A549 (cell line): ENCODE measurements at regions not wholly inside any gene's neighbourhood (a gene's known extent, or its start where the extent isn't known, plus 50 kb on each side); places are given as distances from the start of the nearest gene placed in this dataset.

Experiments
- ATAC-seq, 2 experiments: fragments of 200-7000 bp in 1 of 2; fragments of >200 bp in 1 of 2; cut with Nextera tagmentation in 1 of 2; cut with Tn5 transposase in 1 of 2; 3 replicates each; pipeline versions ENCODE4 v1.8.0 to v1.9.1; 2018 to 2020; ENCODE audit warnings: mild to moderate bottlenecking in 1 of 2, moderate library complexity in 1 of 2
- CTCF ChIA-PET: fragments of 300-600 bp; sonication (Branson Sonifier 250); formaldehyde crosslinking; extraction: SDS; loops from one replicate; lab custom pipeline; 2021; ENCODE audit warnings: antibody characterized with exemption, inconsistent platforms; lab: Yijun Ruan, JAX
- POLR2A ChIA-PET: fragments of 350-600 bp; formaldehyde crosslinking; extraction: SDS; loops from one replicate; lab custom pipeline; 2021; ENCODE audit warnings: antibody characterized with exemption, inconsistent platforms; lab: Yijun Ruan, JAX
- DNase-seq, 2 experiments: peaks; one replicate each; pipeline versions ENCODE4 v3.0.0 to v3.0.0-alpha.2; 2011 to 2016; ENCODE audit warnings: low read depth in 1 of 2, low spot score in 1 of 2
- FAIRE-seq: peaks from 2 replicates; lab custom pipeline; 2011; peaks lifted over from hg19 to GRCh38; lab: Jason Lieb, UNC
- H3K27ac ChIP-seq, 2 experiments: fragments of >200 bp; sonication (Bioruptor Twin); formaldehyde crosslinking; 3 replicates each; pipeline ENCODE4 v1.5.1; 2016 to 2017
- H3K4me1 ChIP-seq: fragments of >200 bp; sonication (Bioruptor Twin); formaldehyde crosslinking; 3 replicates; pipeline ENCODE4 v1.6.1; 2016
- H3K4me2 ChIP-seq: fragments of >200 bp; sonication (Bioruptor Twin); formaldehyde crosslinking; 3 replicates; pipeline ENCODE4 v1.6.1; 2016
- H3K4me3 ChIP-seq: fragments of >200 bp; sonication (Bioruptor Twin); formaldehyde crosslinking; 3 replicates; pipeline ENCODE4 v1.5.1; 2016
- H3K9me3 ChIP-seq: fragments of >200 bp; sonication (Bioruptor Twin); formaldehyde crosslinking; 3 replicates; pipeline ENCODE4 v1.6.1; 2016
- ATOH8 ChIP-seq: fragments of 250-450 bp; sonication (Bioruptor Pico); IDR thresholded peaks from 2 replicates; pipeline ENCODE4 v1.5.0; 2020; ENCODE audit warnings: low read depth, mild to moderate bottlenecking, moderate library complexity
- CEBPB ChIP-seq, 2 experiments: fragments of >200 bp in 1 of 2; sonication (Bioruptor Twin) in 1 of 2; formaldehyde crosslinking in 1 of 2; IDR thresholded peaks; 2 replicates each; pipeline ENCODE4 v1.6.1; 2012 to 2016
- CHD2 ChIP-seq: fragments of 150-350 bp; IDR thresholded peaks from 2 replicates; pipeline ENCODE4 v1.6.1; 2014; ENCODE audit warnings: low read length; ENCODE audit not compliant: partially characterized antibody
- CHD4 ChIP-seq: fragments of 200-600 bp; sonication (generic); IDR thresholded peaks from 2 replicates; pipeline ENCODE4 v1.6.1; 2016; ENCODE audit warnings: antibody characterized with exemption, mild to moderate bottlenecking, borderline replicate concordance
- E2F6 ChIP-seq: IDR thresholded peaks from 2 replicates; pipeline ENCODE4 v1.6.1; 2012; ENCODE audit warnings: low read depth, borderline replicate concordance
- ELK1 ChIP-seq: fragments of 150-350 bp; IDR thresholded peaks from 2 replicates; pipeline ENCODE4 v1.6.1; 2014; ENCODE audit warnings: low read depth, mild to moderate bottlenecking, low read length
- FOXS1 ChIP-seq: fragments of 250-450 bp; sonication (Bioruptor Pico); IDR thresholded peaks from 2 replicates; pipeline ENCODE4 v1.5.0; 2020; ENCODE audit warnings: mild to moderate bottlenecking, moderate library complexity
- GATA3 ChIP-seq: IDR thresholded peaks from 2 replicates; pipeline ENCODE4 v1.6.1; 2012; ENCODE audit warnings: borderline replicate concordance
- HOXA7 ChIP-seq: fragments of 250-450 bp; sonication (Bioruptor Pico); IDR thresholded peaks from 2 replicates; pipeline ENCODE4 v1.5.0; 2020; ENCODE audit warnings: mild to moderate bottlenecking, moderate library complexity
- KDM5A ChIP-seq: fragments of 200-600 bp; sonication (generic); IDR thresholded peaks from 2 replicates; pipeline ENCODE4 v1.6.1; 2016; ENCODE audit warnings: antibody characterized with exemption, mild to moderate bottlenecking
- MAFK ChIP-seq: fragments of 450-650 bp; IDR thresholded peaks from 2 replicates; pipeline ENCODE4 v1.6.1; 2014; ENCODE audit not compliant: partially characterized antibody
- MAZ ChIP-seq: fragments of 150-350 bp; IDR thresholded peaks from 2 replicates; pipeline ENCODE4 v1.6.1; 2014; ENCODE audit warnings: antibody characterized with exemption, low read depth, low read length, borderline replicate concordance
- NPAS2 ChIP-seq: fragments of 250-450 bp; sonication (Bioruptor Pico); IDR thresholded peaks from 2 replicates; pipeline ENCODE4 v1.8.0; 2022; ENCODE audit warnings: mild to moderate bottlenecking, moderate library complexity, borderline replicate concordance
- PBX3 ChIP-seq: IDR thresholded peaks from 2 replicates; pipeline ENCODE4 v1.6.1; 2012
- PHF8 ChIP-seq: fragments of 200-600 bp; sonication (generic); IDR thresholded peaks from 2 replicates; pipeline ENCODE4 v1.6.1; 2016; ENCODE audit warnings: low read depth, mild to moderate bottlenecking, antibody characterized with exemption, moderate library complexity, borderline replicate concordance
- RCOR1 ChIP-seq: fragments of 150-350 bp; IDR thresholded peaks from 2 replicates; pipeline ENCODE4 v1.6.1; 2014; ENCODE audit warnings: antibody characterized with exemption, low read length, low read depth
- WGBS: methylation state at CpG from one replicate; pipeline ENCODE4 v1.1.6; 2017; ENCODE audit errors: missing lambda C conversion rate; 5-methylcytosine and 5-hydroxymethylcytosine counted together
- TF ChIP-seq, protein P1 (sequence below): fragments of >200 bp; sonication (Bioruptor Twin); formaldehyde crosslinking; IDR thresholded peaks from 3 replicates; pipeline ENCODE4 v1.5.1; 2016
- TF ChIP-seq, protein P2 (sequence below): fragments of 250-450 bp; sonication (Bioruptor Pico); IDR thresholded peaks from 2 replicates; pipeline ENCODE4 v1.5.0; 2021; ENCODE audit warnings: mild to moderate bottlenecking, moderate library complexity, borderline replicate concordance

DNA sequence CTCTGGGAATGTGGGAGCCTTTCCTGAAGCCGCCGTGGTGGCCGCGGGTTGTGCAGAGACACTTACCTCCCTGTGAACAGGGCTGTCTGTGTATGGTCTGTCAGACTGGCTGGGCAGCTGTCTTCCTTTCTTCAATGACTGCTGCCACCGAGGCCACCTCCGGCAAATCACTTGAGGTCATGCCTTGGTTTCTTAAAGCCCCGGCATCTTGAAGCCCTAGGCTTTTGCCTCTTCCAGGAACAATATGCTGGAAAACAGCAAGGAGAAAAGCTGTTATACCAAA lies 79.5 kb upstream of the ZSWIM6 start (continued):
- TF ChIP-seq, protein P1, sequence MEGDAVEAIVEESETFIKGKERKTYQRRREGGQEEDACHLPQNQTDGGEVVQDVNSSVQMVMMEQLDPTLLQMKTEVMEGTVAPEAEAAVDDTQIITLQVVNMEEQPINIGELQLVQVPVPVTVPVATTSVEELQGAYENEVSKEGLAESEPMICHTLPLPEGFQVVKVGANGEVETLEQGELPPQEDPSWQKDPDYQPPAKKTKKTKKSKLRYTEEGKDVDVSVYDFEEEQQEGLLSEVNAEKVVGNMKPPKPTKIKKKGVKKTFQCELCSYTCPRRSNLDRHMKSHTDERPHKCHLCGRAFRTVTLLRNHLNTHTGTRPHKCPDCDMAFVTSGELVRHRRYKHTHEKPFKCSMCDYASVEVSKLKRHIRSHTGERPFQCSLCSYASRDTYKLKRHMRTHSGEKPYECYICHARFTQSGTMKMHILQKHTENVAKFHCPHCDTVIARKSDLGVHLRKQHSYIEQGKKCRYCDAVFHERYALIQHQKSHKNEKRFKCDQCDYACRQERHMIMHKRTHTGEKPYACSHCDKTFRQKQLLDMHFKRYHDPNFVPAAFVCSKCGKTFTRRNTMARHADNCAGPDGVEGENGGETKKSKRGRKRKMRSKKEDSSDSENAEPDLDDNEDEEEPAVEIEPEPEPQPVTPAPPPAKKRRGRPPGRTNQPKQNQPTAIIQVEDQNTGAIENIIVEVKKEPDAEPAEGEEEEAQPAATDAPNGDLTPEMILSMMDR, result no peak
- TF ChIP-seq NPAS2 (CRISPR knock-in tag) (no peak), ATOH8 (no peak), KDM5A (no peak)

GRCh38 chr5:61253547-61253946 lies 78.5 kb upstream of the ZSWIM6 start:
- TF ChIP-seq MAFK (peak; percentile 77), MAZ (no peak)
- Histone ChIP-seq H3K4me2 (no peak overlapping the region), H3K9me3 (peaks cover 4% of the 10 kb centered on the region; the same call in 1 of the 3 replicates), H3K4me3 (no peak overlapping the region), H3K4me1 (peaks cover 13% of the 10 kb centered on the region; the same call in 2 of the 3 replicates), H3K27ac (no peak overlapping the region)
- ChIA-PET CTCF (no interaction called here), POLR2A (no interaction called here)
- FAIRE-seq (no peak), ATAC-seq (no peak), DNase-seq (no peak)
- WGBS, result 67% methylated on average over 3 of the region's 3 CpGs

DNA sequence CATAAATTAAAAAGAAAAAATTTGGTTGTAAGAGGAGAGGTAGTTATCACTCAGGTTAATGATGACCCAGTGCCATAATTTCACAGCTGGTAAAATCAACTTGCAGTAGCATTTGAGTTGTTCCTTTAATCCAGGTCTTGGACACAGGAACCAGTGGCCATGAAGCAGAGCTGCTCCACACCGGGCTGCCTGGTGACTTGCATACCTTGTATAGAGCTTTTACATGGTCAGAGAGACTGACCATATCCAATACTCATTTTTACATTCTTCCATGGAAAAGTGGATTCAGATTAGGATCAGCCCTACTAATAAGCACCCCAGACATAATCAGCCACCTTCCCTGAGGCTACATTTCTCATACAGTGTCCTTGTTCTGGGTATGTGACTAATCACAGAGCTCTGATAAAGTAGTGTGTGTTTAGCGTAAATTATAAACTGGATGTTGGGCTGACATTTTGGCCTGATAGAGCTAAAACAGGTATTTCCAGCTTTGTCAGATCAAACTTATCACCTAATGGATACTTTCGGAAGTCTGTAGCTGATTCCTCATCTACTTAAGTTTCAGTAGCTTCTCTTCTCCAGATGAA lies 77.0 kb upstream of the ZSWIM6 start:
- FAIRE-seq, result no peak
- Histone ChIP-seq H3K4me3 (no peak overlapping the region), H3K4me2 (no peak overlapping the region), H3K27ac (no peak overlapping the region), H3K9me3 (no peaks in the 10 kb centered on the region), H3K4me1 (peaks cover 13% of the 10 kb centered on the region; the same call in 2 of the 3 replicates)
- no peak for DNase-seq
- ChIA-PET CTCF (interaction anchor here (1.1 to 2.0 kb wide), 3 partner anchors 9 to 17 kb away, joined by 3 to 4 read pairs (median 4); no protein-coding TSS in a partner anchor), POLR2A (interaction anchor here (0.6 kb wide), 1 partner anchor 79 kb away, joined by 4 read pairs; no protein-coding TSS in a partner anchor)
- no peak; a peak in 1 of 6 replicates for ATAC-seq
- WGBS, result 84% methylated on average over 3 of the region's 3 CpGs
- no peak for TF ChIP-seq ELK1
- no peak for TF ChIP-seq RCOR1
- TF ChIP-seq CHD2, result no peak
- TF ChIP-seq FOXS1 (CRISPR knock-in tag), result no peak
- no peak for TF ChIP-seq CHD4
- no peak for TF ChIP-seq CEBPB (IDR thresholded peaks at IDR 0.05)
- no peak for TF ChIP-seq HOXA7 (CRISPR knock-in tag)
- TF ChIP-seq, protein P2, sequence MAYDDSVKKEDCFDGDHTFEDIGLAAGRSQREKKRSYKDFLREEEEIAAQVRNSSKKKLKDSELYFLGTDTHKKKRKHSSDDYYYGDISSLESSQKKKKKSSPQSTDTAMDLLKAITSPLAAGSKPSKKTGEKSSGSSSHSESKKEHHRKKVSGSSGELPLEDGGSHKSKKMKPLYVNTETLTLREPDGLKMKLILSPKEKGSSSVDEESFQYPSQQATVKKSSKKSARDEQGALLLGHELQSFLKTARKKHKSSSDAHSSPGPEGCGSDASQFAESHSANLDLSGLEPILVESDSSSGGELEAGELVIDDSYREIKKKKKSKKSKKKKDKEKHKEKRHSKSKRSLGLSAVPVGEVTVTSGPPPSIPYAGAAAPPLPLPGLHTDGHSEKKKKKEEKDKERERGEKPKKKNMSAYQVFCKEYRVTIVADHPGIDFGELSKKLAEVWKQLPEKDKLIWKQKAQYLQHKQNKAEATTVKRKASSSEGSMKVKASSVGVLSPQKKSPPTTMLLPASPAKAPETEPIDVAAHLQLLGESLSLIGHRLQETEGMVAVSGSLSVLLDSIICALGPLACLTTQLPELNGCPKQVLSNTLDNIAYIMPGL (CRISPR knock-in tag), result no peak
- TF ChIP-seq ATOH8, result no peak
- no peak for TF ChIP-seq PHF8
- no peak for TF ChIP-seq E2F6
- no peak for TF ChIP-seq PBX3
- TF ChIP-seq KDM5A, result no peak
- TF ChIP-seq GATA3, result no peak
